HL-60/S4 treated with retinoic acid at 250 ng/mL for 4 days and 3 days (cell line): ENCODE measurements at regions not wholly inside any gene's neighbourhood (a gene's known extent, or its start where the extent isn't known, plus 50 kb on each side); places are given as distances from the start of the nearest gene placed in this dataset.

Experiments
- in situ Hi-C: fragments of 300-500 bp; cut with MboI; formaldehyde crosslinking; loops from 2 replicates; pipeline ENCODE4 v1.7.0; 2022; ENCODE audit warnings: low sequenced_read_pairs

- in situ Hi-C loops: no loop called here
Measured at GRCh38 chr1:106780066-106780465, 276.4 kb upstream of the PRMT6 start.

DNA sequence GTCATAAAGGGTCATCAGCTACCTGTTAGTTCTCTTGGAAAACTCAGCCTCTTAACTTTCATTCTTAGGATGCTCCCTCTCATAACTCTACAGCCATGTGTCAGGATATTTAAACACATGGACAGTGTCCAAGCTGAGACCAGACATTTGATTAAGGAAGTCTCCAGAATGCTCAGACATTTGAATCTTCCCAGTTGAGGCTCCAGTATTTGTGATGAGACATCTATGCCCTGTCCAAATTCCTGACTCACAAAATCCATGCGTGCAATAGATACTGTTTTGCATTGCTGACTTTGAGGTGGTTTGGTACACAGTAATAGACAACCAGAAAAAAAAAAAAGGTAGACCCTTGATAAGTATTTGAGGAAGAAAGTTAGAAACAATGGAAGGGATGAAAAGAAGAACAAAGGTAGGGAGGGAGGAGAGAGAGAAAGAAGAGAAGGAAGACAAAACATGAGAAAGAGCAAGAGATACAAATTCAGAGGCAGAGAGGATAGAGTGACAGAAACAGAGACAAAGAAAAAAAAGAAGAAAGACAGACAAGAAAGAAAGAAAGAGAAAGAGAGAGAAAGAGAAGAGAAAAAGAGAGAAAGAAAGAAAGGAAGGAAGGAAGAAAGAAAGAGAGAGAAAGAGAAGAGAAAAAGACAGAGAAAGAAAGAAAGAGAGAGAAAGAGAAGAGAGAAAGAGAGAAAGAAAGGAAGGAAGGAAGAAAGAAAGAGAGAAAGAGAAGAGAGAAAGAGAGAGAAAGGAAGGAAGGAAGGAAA is 275.5 kb upstream of the PRMT6 start:
- in situ Hi-C loops: no loop called here

GRCh38 chr1:106785176-106785575 is 271.3 kb upstream of the PRMT6 start:
- in situ Hi-C loops: no loop called here

DNA sequence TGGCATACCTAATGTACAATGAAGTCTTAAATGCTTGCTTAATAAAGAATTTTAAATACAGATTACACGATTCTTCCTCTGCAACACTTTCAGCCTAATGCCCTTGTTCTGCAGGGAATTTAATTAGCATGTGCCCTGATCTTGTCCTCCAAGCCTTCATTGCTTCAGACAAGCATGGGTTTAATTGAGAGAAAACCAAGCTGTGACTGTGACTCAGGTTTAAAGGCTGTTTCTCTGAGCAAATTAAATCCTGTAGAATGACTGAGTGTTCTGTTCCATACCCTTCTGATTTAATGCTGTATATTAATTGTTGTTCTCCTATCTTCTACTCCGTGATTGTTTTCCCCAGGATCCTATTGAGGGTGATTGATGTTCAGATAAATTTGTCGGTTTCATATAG is 269.0 kb upstream of the PRMT6 start:
- in situ Hi-C loops: no loop called here

DNA sequence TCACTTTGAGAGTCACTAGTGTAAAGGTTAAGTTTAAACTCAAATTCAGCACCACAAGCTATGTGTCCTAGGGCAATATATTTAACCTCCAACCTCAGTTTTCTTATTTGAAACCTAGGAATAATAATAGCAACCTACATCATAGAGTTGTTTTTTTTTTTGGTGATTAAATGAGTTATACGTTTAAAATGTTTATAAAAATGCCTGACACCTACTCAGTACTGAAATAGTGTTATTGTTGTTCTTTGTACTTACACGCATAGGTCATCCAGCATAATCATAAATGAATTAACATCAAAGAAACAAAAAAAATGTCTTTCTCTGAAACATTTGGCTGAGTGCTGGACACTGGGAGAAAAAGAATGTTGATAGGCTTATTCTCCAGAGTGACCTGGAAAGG is 266.8 kb upstream of the PRMT6 start:
- in situ Hi-C loops: no loop called here

DNA sequence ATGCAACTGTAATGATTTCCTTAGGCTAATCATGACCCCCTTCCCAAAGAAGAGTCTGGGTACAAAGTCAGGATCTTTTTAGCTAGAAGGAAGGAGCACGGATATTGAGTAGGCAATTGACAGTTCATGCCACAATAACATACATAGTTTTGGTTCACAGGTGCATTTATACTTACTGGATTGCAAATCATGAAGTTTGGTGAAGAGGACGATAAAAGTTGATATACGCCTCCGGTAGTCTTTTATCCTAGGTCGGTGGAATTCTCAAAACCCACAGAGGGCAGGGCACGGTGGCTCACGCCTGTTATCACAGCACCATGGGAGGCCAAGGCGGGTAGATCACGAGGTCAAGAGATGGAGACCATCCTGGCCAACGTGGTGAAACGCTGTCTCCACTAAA is 265.4 kb upstream of the PRMT6 start:
- in situ Hi-C loops: no loop called here

- in situ Hi-C loops: no loop called here
Measured at GRCh38 chr1:106793651-106794050, 262.8 kb upstream of the PRMT6 start.

GRCh38 chr1:106798991-106799390 is 257.5 kb upstream of the PRMT6 start:
- in situ Hi-C loops: no loop called here

- in situ Hi-C loops: no loop called here
Measured at GRCh38 chr1:106802181-106802580, 254.3 kb upstream of the PRMT6 start.

DNA sequence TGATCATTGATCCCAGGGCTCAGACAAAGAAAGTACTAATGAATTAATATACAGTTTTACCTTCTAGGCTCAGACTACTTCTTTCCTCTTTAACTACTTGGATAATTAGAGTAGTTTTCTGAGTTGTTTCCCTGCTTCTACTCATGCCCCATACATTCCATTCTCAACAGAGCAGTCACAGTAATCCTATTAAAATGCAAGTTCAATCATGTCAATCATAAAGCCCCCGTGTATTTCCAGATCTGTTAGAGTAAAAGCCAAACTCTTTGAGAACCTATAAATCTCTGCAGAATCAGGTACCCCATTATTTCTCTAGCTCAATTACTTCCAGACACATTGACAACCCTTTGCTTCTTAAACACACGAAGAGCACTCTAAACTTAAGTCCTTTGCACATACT is 242.1 kb upstream of the PRMT6 start:
- in situ Hi-C loops: no loop called here

DNA sequence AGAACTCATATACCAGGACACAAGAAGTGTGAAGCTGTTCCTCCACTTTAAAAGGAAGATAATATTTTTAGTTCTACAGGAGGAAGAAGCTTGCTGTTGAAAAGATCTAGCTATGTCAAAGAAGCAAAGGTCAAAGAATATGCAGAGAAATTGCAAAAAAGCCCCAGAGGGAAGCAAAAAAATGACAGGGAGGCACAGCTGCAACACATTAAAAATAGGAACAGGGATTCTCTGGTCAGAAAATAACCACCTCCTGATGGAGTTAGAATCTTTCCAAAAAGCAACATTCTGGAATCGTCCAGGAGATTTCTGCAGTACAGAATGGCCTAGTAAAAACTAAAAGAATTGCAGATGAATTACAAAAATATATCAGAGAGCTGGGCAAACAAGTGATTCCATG is 238.9 kb upstream of the PRMT6 start:
- in situ Hi-C loops: no loop called here

- in situ Hi-C loops: no loop called here
Measured at GRCh38 chr1:106831511-106831910, 225.0 kb upstream of the PRMT6 start.

- in situ Hi-C loops: no loop called here
Measured at GRCh38 chr1:106836708-106837107, 219.8 kb upstream of the PRMT6 start.

GRCh38 chr1:106843518-106843917 is 213.0 kb upstream of the PRMT6 start:
- in situ Hi-C loops: no loop called here

DNA sequence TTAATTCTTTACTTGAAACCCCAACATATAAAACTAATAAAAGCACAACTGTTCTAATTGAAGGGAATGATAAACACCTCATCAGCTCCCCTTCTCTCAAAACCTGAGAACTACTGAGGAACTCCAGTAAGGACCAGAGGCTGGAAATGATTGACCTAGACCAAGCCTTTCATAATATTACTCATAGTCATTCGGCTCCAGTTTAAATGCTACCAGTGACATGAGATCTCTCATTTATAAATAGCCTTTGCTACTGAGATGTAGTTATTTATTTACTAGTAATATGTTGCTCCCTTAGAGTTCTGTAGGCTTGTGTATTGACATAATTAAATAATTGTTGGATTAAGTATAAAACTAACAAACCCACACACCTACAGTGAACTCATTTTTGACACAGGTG is 209.8 kb upstream of the PRMT6 start:
- in situ Hi-C loops: no loop called here

DNA sequence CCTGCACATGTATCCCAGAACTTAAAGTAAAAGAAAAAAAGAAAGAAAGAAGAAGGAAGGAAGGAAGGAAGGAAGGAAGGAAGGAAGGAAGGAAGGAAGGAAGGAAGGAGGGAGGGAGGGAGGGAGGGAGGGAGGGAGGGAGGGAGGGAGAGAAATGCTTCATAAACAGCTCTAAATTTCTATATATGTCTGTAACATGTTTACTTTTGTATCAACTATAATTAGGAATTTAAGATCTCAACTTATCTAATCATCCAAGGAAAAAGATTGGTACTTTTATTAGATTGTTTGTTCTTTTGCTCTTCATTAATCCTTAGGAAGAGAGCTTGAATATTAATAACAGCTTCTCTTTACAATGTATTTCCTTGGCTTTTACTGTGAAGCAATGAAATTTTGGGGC is 195.4 kb upstream of the PRMT6 start:
- in situ Hi-C loops: no loop called here

GRCh38 chr1:106868828-106869227 is 187.6 kb upstream of the PRMT6 start:
- in situ Hi-C loops: no loop called here

DNA sequence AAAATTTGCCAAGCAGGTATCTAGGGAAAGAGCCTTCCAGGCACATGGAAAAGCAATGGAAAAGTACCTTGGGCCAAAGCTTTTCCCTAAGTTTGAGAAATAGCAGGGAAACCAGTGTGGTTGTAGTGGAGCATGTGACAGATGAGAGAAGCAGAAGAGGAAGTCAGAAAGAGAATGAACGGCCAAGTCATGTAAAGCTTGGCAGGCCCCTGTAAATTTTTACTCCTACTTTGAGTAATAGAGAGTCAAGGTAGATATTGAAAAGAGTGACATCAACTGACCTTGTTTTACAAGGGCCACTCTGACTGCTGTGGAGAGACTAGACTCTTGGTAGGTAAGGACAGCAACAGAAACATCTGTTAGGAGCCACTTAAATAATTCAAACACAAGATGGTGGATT is 180.9 kb upstream of the PRMT6 start:
- in situ Hi-C loops: no loop called here

GRCh38 chr1:106876384-106876783 is 180.1 kb upstream of the PRMT6 start:
- in situ Hi-C loops: no loop called here

DNA sequence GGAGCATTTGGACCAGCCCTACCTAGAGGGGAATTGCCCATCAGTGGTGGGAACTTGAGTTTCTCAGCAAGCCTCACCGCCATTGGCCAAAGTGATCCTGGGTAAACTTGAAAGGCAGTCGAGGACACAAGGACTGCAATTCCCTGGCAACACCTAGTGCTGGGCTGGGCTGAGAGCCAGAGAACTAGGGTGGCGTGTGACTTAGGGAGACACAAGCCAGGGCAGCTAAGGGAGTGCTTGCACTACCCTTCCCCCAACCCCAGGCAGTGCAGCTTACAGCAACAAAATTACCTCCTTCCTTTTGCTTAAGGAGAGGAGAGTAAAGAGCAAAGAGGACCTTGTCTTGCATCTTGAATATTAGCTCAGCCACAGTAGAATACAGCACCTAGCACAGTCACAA is 176.9 kb upstream of the PRMT6 start:
- in situ Hi-C loops: no loop called here

DNA sequence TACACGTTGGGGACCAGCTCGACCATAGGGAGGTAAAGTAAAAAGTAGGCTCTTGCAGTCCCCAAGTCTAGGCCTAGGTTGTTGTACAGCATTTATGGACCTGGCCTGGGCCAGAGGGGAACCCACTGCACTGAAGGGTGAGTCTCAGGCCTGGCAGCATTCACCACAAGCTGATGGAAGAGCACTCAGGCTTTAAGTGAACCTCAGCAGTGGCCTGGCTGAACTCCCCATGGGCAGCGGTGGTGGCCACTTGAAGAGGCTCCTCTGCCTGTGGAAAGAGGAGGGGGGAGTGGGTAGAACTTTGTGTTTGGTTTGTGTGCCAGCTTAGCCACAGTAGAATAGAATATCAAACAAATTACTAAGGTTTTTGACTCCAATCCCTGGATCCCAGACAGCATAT is 176.2 kb upstream of the PRMT6 start:
- in situ Hi-C loops: no loop called here

DNA sequence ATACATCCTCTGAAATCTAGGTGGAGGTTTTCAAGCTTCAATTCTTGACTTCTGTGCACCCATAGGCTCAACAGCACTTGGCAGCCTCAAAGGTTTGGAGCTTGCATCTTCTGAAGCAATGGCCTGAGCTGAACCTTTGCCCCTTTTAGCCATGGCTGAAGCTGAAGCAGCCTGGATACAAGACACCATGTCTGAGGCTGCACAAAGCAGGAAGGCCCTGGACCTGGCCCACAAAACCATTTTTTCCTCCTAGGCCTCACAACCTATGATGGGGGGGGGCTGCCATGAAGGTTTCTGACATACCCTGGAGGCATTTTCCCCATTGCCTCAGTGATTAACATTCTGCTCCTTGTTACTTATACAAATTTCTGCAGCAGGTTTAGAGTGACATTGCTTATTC is 173.3 kb upstream of the PRMT6 start:
- in situ Hi-C loops: no loop called here

DNA sequence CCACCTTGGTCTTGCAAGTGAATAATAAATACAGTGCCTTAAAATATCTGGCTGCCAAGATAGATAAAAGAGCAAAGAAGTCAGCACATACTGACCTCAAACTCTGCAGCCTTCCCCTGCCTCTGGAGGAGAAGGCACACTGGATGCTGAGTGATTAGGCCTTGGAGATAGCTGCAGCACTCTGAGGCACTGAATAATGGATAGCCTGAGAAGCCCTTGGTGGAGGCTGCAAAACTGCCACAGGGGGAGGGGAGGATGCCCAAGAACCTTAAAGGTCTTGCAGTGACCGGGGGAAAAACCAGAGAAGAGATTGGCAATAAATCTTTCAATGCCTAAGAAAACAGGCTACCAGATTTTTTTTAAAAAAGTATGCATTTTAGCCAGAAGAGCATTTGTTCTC is 167.4 kb upstream of the PRMT6 start:
- in situ Hi-C loops: no loop called here
